ENCODE measurements at regions not wholly inside any gene's neighbourhood (a gene's known extent, or its start where the extent isn't known, plus 50 kb on each side); places are given as distances from the start of the nearest gene placed in this dataset.

DNA sequence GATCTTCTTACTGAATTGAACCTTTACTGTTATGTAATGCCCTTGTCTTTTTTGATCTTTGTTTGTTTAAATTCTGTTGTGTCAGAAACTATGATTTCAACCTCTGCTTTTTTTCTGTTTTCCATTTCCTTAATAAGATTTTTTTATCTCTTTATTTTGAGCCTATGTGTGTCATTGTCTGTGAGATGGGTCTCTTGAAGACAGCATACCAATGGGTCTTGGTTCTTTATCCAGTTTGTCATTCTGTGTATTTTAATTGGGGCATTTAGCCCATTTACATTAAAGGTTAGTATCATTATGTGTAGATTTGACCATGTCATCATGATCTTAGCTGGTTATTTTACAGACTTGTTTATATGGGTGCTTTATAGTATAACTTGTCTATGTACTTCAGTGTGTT lies 1803.3 kb downstream of the SLITRK5 start:
- Histone ChIP-seq H3K27ac (ENCODE audit: low read length) (no peak overlapping the region), H3K9ac (ENCODE audit: low read length) (no peak overlapping the region), H3K27me3 (ENCODE audit: low read depth, low read length) (no peaks in the 10 kb centered on the region), H3K9me3 (ENCODE audit: insufficient read depth, low read length) (peaks cover 3% of the 10 kb centered on the region; the same call in 1 of the 2 replicates), H3K4me3 (ENCODE audit: low read length) (no peak overlapping the region), H3K36me3 (replicated peaks; ENCODE audit: low read depth, low read length) (no peaks in the 10 kb centered on the region), H3K4me2 (ENCODE audit: low read length) (no peak overlapping the region), H2AFZ (ENCODE audit: low read depth, low read length) (no peak overlapping the region), H4K20me1 (ENCODE audit: insufficient read depth, low read length) (no peaks in the 10 kb centered on the region), H3K79me2 (ENCODE audit: low read length) (no peaks in the 10 kb centered on the region), H3K4me1 (ENCODE audit: low read length) (no peaks in the 10 kb centered on the region)
- TF ChIP-seq EZH2phosphoT487 (IDR thresholded peaks at IDR 0.05; ENCODE audit: low read depth): no peak
- TF ChIP-seq, protein P1, sequence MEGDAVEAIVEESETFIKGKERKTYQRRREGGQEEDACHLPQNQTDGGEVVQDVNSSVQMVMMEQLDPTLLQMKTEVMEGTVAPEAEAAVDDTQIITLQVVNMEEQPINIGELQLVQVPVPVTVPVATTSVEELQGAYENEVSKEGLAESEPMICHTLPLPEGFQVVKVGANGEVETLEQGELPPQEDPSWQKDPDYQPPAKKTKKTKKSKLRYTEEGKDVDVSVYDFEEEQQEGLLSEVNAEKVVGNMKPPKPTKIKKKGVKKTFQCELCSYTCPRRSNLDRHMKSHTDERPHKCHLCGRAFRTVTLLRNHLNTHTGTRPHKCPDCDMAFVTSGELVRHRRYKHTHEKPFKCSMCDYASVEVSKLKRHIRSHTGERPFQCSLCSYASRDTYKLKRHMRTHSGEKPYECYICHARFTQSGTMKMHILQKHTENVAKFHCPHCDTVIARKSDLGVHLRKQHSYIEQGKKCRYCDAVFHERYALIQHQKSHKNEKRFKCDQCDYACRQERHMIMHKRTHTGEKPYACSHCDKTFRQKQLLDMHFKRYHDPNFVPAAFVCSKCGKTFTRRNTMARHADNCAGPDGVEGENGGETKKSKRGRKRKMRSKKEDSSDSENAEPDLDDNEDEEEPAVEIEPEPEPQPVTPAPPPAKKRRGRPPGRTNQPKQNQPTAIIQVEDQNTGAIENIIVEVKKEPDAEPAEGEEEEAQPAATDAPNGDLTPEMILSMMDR (IDR thresholded peaks at IDR 0.05; ENCODE audit: low read depth, low read length): no peak

DNA sequence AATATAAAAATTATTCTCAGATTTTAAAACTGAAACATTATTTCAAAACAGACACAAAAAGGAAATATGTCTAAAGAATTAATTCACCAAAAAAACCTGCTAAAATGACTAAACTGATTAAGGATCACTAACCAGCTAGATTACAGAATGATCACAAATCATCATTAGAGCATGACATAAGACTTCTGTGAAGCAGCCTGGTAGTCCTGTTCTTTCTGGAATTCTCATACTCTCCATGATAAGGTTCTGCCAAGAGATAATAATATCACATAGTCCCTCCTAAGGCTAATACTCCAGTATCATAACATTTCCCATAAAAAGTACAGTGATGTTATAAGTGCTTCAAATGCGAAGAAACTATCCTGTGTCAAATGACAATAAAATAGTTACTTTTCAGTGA lies 1814.9 kb downstream of the SLITRK5 start:
- Histone ChIP-seq H3K9me3 (ENCODE audit: insufficient read depth, low read length) (no peaks in the 10 kb centered on the region), H3K9ac (ENCODE audit: low read length) (no peak overlapping the region), H3K27me3 (ENCODE audit: low read depth, low read length) (no peaks in the 10 kb centered on the region), H3K4me3 (ENCODE audit: low read length) (no peak overlapping the region), H3K4me2 (ENCODE audit: low read length) (no peak overlapping the region), H3K36me3 (replicated peaks; ENCODE audit: low read depth, low read length) (no peaks in the 10 kb centered on the region), H4K20me1 (ENCODE audit: insufficient read depth, low read length) (no peaks in the 10 kb centered on the region), H2AFZ (ENCODE audit: low read depth, low read length) (no peak overlapping the region), H3K27ac (ENCODE audit: low read length) (no peak overlapping the region), H3K4me1 (ENCODE audit: low read length) (no peaks in the 10 kb centered on the region), H3K79me2 (ENCODE audit: low read length) (no peaks in the 10 kb centered on the region)
- TF ChIP-seq, protein P1 (IDR thresholded peaks at IDR 0.05; ENCODE audit: low read depth, low read length): no peak
- no peak for TF ChIP-seq EZH2phosphoT487 (IDR thresholded peaks at IDR 0.05; ENCODE audit: low read depth)

DNA sequence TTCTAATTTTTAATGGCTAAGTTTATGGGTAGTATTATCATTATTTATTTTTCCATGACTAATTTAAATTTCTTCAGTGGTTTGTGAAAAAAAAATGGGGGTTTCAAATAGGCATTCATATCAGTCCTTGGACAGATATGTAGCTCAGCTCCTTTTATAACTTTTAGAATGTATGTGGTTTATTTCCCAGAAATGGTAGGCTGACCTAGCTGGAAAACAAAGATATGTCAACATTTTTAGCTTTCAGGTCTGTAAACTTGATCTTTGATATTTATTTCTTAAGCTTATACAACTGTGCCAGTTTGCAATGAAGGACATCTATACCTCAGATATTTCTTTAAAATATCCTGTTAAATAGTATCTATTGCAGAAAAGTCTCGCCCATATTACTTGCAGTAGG lies 1815.5 kb downstream of the SLITRK5 start:
- Histone ChIP-seq H3K9ac (ENCODE audit: low read length) (no peak overlapping the region), H3K4me2 (ENCODE audit: low read length) (no peak overlapping the region), H2AFZ (ENCODE audit: low read depth, low read length) (no peak overlapping the region), H3K27ac (ENCODE audit: low read length) (no peak overlapping the region), H3K27me3 (ENCODE audit: low read depth, low read length) (no peaks in the 10 kb centered on the region), H3K4me3 (ENCODE audit: low read length) (no peak overlapping the region), H4K20me1 (ENCODE audit: insufficient read depth, low read length) (no peaks in the 10 kb centered on the region), H3K79me2 (ENCODE audit: low read length) (no peaks in the 10 kb centered on the region), H3K9me3 (ENCODE audit: insufficient read depth, low read length) (no peaks in the 10 kb centered on the region), H3K4me1 (ENCODE audit: low read length) (no peaks in the 10 kb centered on the region), H3K36me3 (replicated peaks; ENCODE audit: low read depth, low read length) (no peaks in the 10 kb centered on the region)
- TF ChIP-seq EZH2phosphoT487 (IDR thresholded peaks at IDR 0.05; ENCODE audit: low read depth): no peak
- TF ChIP-seq, protein P1 (IDR thresholded peaks at IDR 0.05; ENCODE audit: low read depth, low read length): no peak

DNA sequence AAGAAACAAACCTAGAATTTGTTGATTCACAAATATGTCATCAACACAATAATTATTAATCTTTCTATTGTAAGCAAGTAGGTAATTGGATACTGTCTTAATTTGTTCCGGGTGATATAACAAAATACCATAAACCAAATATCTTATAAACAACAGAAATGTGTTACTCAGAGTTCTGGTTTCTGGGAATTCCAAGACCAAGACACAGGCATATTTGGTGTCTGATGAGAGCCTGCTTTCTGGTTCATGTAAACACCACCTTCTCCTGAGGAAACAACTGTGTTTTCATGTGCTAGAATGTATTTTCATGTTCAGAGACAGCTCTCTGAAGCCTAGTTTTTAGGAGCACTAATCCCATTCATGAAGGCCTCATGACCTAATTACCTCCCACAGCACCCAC lies 1819.5 kb downstream of the SLITRK5 start:
- Histone ChIP-seq H3K79me2 (ENCODE audit: low read length) (no peaks in the 10 kb centered on the region), H3K27ac (ENCODE audit: low read length) (no peak overlapping the region), H3K27me3 (ENCODE audit: low read depth, low read length) (no peaks in the 10 kb centered on the region), H3K4me3 (ENCODE audit: low read length) (no peak overlapping the region), H3K36me3 (replicated peaks; ENCODE audit: low read depth, low read length) (no peaks in the 10 kb centered on the region), H2AFZ (ENCODE audit: low read depth, low read length) (no peak overlapping the region), H4K20me1 (ENCODE audit: insufficient read depth, low read length) (no peaks in the 10 kb centered on the region), H3K9ac (ENCODE audit: low read length) (no peak overlapping the region), H3K4me1 (ENCODE audit: low read length) (no peaks in the 10 kb centered on the region), H3K9me3 (ENCODE audit: insufficient read depth, low read length) (no peaks in the 10 kb centered on the region), H3K4me2 (ENCODE audit: low read length) (no peak overlapping the region)
- TF ChIP-seq, protein P1 (IDR thresholded peaks at IDR 0.05; ENCODE audit: low read depth, low read length): no peak
- no peak for TF ChIP-seq EZH2phosphoT487 (IDR thresholded peaks at IDR 0.05; ENCODE audit: low read depth)

Measured in OCI-LY3 (cell line).